Activated T-helper 1 cell treated with Interleukin-2 at 50 U/mL for 16 hours (primary cell): ENCODE measurements at regions not wholly inside any gene's neighbourhood (a gene's known extent, or its start where the extent isn't known, plus 50 kb on each side); places are given as distances from the start of the nearest gene placed in this dataset.
"Not testable (repeated sequence)": the region's sequence is repeated elsewhere in the genome, so short reads cannot be mapped to it uniquely, and the experiment has no call there.

Experiments used
- DNase-seq: peaks from one replicate; pipeline ENCODE4 v3.0.0-alpha.2; 2020; ENCODE audit warnings: low read depth

- DNase-seq, result not testable (repeated sequence)
Observed at GRCh38 chr3:177457204-177457603, 259.9 kb upstream of the TBL1XR1 start.

DNA sequence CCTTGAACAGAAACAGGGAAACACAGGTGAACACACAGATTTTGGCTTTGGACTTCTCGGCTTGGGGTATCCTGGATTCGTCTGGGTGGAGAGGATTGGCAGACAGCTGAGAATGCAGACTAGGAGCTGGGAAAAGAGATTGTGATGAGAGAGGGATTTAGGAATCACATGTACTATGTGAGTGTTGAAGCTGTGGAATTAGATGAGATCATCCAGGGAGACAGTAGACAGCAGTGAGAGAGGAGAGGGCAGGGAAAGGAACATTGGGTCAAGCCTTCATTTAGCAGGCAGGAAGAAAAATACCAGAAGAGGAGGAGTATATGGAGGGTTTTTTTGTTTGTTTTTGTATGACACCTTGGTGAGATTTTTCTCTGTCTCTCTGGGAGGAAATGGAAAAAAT, 262.1 kb upstream of the TBL1XR1 start:
- no peak for DNase-seq

DNA sequence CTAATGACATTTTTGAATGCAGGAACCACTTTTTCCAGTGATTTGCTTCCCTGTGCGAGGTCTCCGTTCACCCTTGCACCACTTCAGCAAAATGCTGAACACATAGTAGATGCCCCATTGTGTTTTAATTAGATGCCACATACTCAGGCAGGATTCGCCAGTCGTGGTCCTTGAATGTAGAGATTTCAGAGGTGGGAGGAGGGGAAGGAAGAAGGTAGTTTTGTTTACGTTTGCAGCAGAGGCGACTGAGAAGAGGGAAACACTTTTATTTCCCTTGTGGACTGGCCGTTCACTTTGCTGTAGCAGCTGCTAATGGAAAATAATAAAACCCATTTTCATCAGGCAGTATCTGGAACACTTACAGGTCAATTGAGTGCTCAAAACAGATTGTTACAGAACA, 262.8 kb upstream of the TBL1XR1 start:
- DNase-seq, result no peak

DNA sequence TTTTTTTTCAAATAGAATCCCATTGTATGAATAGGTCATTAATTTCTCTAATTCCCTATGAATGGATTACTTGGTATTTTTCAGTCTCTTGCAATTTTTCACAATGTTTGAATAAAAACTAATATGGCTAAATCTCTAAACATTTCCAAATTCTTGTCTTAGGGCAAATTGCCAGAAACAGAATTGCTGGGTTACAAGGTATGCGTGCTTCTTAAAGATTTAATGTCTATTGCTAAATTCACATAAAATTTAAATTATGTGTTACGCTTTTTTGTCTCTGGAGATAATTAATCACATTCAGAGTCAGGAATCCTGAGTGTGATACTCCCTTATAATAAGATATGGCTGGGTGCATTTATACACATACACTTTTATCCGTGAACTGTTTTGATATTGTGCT, 264.5 kb upstream of the TBL1XR1 start:
- no peak for DNase-seq

DNA sequence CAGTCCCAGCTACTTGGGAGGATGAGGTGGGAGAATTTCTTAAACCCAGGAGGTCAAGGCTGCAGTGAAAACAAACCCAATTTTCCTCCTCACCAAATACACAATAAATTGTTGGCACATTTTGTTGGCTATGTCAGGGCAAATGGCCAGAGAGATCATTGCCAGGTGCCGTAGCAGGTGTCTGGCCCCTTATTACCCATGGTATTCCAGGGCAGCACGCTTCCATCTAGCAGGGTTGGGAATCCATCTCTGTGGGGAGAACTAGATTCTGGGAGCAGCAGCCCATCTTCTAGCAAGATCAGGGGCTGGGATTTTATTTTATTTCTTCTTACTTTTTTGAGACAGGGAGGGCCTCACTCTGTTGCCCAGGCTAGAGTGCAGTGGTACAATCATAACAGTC, 266.1 kb upstream of the TBL1XR1 start:
- not testable (repeated sequence) for DNase-seq

GRCh38 chr3:177463863-177464262, 266.6 kb upstream of the TBL1XR1 start:
- no peak for DNase-seq

DNA sequence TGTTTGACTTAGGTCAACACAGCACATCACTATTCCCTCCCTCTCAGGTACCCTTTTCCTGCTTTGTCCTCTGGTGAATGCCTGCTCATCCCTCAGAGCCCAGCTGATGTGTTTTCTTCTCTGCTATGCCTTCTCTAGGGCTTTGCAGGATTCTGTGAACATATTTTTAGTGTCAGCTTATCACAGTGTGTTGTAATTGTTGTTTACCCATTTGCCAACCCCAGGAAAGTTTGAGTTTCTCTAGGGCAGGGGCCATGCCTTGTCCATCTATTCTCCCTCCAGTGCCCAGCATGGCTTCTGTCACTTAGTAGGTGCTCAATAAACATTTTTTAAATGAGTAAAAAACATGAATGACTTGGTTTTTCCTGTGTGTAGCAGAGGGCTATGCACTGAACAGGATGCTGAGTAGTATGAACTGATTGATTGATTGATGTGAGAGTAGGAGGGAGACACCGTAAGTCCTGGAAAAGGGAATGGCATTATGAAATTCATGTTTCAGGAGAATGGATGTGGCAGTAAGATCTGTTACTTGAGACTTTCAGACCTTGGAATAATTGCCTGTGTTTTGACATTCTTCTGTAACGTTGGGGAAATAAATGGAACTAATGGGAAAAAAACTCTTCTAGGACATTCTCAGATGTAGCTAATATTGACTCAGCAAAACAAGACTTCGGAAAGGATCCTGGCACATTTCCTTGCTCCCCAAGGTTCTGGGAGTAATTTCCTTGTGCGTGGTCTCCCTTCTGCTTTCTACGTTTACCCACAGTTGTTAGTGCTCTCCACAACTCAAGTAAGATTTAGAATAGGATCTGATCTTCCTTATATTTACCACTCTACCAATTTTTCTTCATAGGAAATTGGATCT, 267.3 kb upstream of the TBL1XR1 start:
- no peak for DNase-seq

GRCh38 chr3:177465257-177465642, 268.0 kb upstream of the TBL1XR1 start:
- DNase-seq, result no peak

GRCh38 chr3:177466074-177466473, 268.8 kb upstream of the TBL1XR1 start:
- DNase-seq, result no peak

DNA sequence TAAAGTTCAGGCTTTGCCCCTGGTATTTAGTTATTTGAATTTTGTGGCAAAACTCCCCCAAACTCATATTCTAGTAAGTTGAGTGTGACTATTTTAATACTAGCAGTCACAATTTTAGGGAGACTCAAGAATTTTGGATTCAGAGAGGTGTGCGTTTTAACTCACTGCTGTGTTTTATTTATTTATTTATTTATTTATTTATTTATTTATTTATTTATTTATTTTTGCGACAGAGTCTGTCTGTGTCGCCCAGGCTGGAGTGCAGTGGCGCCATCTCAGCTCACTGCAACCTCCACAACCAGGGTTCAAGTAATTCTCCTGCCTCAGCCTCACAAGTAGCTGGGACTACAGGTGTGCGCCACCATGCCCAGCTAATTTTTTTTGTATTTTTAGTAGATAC, 269.3 kb upstream of the TBL1XR1 start:
- not testable (repeated sequence) for DNase-seq

- DNase-seq, result no peak
Observed at GRCh38 chr3:177467247-177467985, 270.1 kb upstream of the TBL1XR1 start.

- no peak for DNase-seq
Observed at GRCh38 chr3:177468331-177468730, 271.0 kb upstream of the TBL1XR1 start.

DNA sequence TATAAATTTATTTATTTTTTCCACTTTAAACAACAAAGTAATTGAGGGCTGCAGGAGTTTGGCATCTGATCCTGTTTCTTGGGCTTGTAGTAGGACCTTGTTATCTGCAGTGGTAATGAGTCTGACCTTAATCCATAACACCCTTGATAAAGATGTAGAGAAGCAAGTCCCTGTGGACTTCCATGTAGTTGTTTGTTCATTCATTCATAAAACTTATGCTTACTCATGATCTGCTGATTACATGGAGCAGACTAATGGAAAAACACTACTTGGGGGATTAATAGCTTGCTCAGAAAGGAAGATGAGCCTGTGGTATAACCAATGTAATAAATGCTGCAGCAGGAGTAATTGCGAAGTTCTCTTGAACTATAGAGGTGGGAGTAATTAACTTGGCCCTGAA, 271.5 kb upstream of the TBL1XR1 start:
- no peak for DNase-seq

DNA sequence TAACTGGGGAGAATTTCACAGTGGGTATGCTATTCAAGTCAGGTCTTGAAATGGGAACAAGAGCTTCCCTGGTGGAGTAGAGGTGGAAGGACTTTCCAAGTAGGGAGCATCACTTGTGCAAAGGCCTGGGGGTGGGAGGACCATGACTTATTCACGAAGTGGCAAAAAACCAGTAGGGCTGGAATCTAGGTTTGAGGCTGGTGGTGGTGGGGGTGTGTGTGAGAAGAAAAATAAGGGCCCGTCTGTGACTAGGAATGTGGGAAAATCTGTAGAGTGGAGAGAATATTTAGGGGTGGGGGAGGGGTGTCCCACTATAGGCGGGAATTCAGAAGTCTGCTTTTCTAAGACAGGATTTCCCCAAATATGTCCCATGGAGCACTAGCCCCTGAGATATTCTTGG, 271.9 kb upstream of the TBL1XR1 start:
- no peak for DNase-seq

- no peak for DNase-seq
Observed at GRCh38 chr3:177470197-177470941, 273.1 kb upstream of the TBL1XR1 start.

- no peak for DNase-seq
Observed at GRCh38 chr3:177471733-177472480, 274.6 kb upstream of the TBL1XR1 start.

- no peak for DNase-seq
Observed at GRCh38 chr3:177473184-177473583, 275.9 kb upstream of the TBL1XR1 start.

- no peak for DNase-seq
Observed at GRCh38 chr3:177473903-177474302, 276.6 kb upstream of the TBL1XR1 start.

DNA sequence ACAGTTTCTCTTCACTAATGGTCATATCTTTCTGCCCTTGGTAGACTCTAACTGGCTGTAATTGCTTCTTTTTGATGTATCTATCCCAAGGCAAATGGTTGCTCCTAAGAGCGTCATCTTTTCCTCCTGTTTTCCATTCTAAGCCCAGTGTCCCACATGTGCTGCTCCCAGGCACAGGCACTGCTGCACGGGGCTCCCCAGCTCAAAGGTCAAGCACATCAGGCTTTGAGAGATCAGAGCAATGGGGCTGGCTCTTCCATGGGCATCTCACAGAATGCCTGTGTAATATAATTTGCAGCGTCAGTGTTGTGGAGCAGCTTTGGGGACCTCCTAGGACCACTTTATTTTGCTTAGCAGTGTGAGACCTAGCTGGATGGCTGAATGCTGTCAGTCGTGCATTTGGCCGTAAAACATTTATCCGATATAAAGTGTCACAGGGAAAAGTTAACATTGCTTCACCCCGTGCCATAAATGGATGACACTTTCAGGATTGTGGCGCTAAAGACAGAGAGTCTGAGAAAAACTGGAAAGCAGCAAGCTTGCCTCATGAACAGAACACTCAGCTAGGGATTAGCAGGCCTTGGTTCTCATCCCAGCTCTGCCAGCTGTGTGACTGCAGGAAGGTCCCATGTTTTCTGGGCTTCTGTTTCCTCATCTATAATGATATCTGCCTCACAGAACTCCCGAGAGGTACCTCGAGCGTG, 277.5 kb upstream of the TBL1XR1 start:
- DNase-seq, result no peak

DNA sequence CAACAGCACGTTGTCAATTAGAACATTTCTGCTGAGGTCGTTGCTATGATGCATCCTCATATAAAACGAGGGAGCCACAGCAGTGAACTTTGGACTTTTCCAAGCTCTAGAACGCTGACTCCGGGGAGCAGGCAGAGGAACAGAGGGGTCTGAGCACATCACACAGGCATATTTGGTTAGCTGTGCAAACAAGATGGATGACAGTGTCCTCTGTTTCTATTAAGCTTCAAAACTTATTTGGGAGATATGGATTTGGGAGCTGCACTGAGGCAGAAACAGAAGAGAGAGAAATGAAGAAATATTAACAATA, 278.0 kb upstream of the TBL1XR1 start:
- DNase-seq, result no peak

- DNase-seq, result no peak
Observed at GRCh38 chr3:177476495-177476894, 279.2 kb upstream of the TBL1XR1 start.
